Left renal cortex interstitium (tissue), 4 donors: ENCODE measurements at regions not wholly inside any gene's neighbourhood (a gene's known extent, or its start where the extent isn't known, plus 50 kb on each side); places are given as distances from the start of the nearest gene placed in this dataset.

Experiments used
- DNase-seq, 4 donors: peaks; one replicate each; pipeline ENCODE4 v3.0.0-alpha.2; 2013; ENCODE audit warnings: low read depth in 4 of 4, low spot score in 2 of 4, missing footprints in 1 of 4

- no peak for DNase-seq
Observed at GRCh38 chr4:32061916-32062315, 1341.7 kb downstream of the PCDH7 start.

- DNase-seq, result no peak
Observed at GRCh38 chr4:32073542-32073941, 1353.4 kb downstream of the PCDH7 start.

- no peak for DNase-seq
Observed at GRCh38 chr4:32087211-32087610, 1367.0 kb downstream of the PCDH7 start.

GRCh38 chr4:32094987-32095386 lies 1374.8 kb downstream of the PCDH7 start:
- no peak for DNase-seq

DNA sequence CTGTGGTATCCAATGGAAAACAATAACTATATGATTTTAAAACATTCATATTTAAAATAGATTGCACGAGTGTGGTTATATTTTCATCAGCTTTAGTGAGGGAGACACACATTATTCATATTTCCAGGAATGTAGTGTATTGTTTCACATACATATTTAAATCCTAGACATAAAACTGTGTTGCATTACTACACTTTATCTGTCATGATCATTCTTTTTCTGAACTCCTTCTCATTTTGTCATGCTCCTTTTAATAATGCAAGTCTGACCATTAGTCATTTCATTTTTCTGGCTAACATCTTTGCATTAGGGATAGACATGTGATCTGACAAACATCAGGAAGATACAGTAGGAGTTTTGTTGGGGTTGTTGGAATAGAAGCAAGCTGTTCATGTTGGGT lies 1382.7 kb downstream of the PCDH7 start:
- DNase-seq, result no peak

GRCh38 chr4:32106767-32107166 lies 1386.6 kb downstream of the PCDH7 start:
- no peak for DNase-seq

DNA sequence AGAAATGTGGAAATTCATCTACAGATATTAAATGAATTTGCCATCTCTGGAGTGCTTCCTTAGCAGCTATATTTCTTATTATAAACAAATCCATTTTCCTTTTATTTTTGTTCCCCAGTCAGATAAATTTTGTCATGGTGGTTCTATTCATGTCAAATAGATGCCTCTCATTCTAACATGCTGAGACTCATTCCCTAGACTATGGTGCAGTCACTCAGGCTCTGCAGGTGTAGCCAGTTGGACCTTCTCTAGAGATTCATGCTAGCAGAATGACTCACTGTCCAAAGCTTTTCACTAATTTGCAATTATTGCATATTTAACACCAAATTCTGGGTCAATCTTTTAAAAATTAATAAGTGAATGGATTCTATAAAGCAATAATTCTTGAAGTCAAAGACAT lies 1392.7 kb downstream of the PCDH7 start:
- no peak for DNase-seq

- DNase-seq, result no peak
Observed at GRCh38 chr4:32117693-32118092, 1397.5 kb downstream of the PCDH7 start.

DNA sequence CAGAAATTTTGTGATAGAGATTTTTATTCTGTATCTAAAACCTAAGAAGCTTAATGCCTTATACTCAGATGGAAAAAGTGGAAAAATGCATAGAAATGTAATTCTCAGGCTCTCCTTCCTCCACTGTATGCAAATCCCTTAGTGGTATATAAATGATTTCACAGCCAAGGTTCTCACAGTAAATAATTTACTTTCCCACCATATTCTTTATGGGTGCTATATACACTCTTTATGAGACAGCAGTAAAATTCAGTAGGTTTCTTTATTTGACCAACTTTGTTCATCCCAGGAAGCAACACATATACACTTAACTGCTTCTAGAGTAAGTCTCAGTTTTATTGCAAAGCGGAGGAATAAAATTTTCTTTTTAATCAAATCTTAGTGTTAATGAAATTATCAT lies 1399.7 kb downstream of the PCDH7 start:
- DNase-seq, result no peak

GRCh38 chr4:32128549-32128948 lies 1408.4 kb downstream of the PCDH7 start:
- no peak for DNase-seq

DNA sequence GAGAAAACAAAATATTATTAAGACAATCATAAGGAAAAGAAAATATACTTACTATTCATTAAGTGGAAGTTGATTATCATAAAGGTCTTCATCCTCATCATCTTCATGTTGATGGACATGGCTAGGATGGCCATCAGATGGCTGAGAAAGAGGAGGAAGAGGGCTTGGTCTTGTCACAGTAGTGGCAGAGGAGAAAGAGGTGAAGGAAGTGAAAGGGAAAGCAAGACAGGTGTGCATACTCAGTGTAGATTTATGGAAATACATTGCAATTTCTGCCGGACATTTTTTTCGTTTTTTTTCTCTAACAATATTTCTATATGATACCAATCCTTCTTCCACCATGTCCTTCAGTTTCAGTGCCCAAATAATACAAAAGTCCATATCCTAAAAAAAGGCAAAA lies 1409.8 kb downstream of the PCDH7 start:
- DNase-seq, result no peak

- no peak for DNase-seq
Observed at GRCh38 chr4:32133141-32133540, 1413.0 kb downstream of the PCDH7 start.

GRCh38 chr4:32133734-32134133 lies 1413.6 kb downstream of the PCDH7 start:
- no peak for DNase-seq

DNA sequence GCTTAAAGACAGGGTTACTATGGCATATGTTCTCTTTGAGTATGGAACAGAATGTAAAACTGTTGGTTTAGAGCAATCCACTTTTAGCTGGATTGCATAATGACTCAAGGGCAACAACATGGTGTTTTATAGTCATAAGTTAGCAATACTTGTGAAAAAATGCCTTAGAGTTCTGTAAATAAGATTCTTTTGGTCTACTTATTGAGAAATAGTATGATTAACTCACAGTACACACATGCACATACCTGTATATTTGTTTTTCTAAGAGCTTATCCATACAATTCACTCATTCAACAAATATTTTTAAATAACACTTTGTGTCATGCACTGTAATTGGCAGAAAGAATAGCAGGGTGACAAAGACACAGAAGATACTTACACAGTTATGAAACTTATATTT lies 1415.5 kb downstream of the PCDH7 start:
- no peak for DNase-seq

DNA sequence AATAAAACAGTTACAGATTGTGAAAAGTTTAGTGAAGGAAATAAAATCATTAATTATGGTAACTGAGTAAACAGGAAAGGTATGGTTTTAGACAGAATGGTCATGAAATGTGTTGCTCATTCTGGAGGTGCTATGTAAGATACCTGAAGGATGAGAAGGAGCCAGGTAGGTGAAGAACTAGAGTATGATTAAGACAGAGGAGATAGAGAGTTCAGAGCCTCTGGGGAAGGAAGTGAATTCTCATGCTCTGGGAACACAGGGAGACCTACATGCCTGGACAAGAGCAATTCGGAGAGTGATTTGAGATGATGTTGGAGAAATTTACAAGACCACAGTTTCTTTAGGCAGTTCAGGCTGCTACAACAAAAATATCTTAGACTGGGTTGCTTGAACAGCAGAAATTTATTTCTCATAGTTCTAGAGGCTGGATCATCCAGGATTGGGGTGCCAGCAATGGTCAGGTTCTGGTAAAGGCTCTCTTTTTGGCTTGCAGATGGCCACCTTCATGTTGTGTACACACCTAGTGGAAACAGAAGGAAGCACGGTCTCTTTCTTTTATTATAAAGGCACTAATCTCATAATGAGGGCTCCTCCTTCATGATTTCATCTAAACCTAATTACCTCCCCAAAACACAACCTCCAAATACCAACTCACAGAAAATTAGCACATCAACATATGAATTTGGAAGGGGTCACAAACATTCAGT lies 1416.1 kb downstream of the PCDH7 start:
- no peak for DNase-seq

- DNase-seq, result no peak
Observed at GRCh38 chr4:32140636-32141035, 1420.5 kb downstream of the PCDH7 start.

DNA sequence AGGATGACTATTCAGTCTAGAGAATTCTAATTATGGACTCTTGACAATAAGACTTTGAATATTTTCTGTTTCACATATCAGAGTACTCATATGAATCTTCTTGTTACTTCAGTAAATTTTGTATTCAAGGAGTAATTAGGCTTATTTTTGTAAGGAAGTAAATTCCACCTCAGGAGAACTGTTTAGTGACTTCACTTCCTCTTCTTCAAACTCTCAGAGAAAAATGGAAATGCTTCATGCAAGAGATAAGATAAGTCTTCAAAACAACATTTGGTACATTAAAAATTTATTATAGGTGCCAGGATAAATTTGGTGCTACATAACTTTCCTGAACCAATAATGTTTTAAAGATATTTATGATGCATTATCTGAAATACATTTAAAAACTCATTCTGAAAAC lies 1421.9 kb downstream of the PCDH7 start:
- no peak for DNase-seq

DNA sequence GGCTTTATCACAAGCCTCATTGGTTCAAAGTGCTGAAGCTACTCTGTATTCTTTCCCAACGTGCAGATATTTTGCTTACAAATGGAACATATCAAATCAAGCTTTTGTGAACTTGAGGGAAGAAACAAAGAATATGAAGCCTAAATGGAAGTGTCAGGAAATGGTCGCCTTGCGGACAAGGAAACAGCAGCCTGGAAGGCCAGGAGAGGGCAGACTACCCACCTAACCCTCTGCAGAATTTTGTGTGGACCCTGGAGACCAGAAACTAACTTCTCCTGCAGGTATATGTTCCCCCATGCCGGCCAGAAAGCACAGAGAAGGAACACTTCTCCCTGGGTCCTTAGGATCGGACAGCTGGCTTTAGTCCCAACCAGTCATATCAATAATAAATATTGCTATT lies 1425.8 kb downstream of the PCDH7 start:
- DNase-seq, result no peak

- no peak for DNase-seq
Observed at GRCh38 chr4:32147446-32148085, 1427.4 kb downstream of the PCDH7 start.

GRCh38 chr4:32148111-32148666 lies 1428.0 kb downstream of the PCDH7 start:
- peak in 3 of 4 donors; percentile 2 to 31 (median 14) for DNase-seq

DNA sequence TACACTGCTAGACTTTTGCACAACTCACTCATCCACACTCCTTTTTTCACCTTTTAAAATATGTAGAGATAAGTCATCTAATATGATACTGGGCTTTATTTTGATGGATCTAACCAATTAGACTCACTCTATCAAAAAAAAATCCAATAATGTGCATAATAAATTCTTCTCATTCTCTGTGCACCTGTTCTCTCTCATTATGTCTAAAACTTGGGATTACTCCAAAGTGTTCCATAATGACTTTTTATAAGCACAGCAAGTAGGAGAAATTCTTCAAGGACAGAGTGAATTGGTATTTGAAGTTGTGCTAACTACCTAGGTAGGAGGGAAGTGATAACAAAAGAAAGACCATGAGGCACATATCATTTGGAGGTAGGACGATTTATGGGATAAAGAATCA lies 1438.8 kb downstream of the PCDH7 start:
- DNase-seq, result no peak

DNA sequence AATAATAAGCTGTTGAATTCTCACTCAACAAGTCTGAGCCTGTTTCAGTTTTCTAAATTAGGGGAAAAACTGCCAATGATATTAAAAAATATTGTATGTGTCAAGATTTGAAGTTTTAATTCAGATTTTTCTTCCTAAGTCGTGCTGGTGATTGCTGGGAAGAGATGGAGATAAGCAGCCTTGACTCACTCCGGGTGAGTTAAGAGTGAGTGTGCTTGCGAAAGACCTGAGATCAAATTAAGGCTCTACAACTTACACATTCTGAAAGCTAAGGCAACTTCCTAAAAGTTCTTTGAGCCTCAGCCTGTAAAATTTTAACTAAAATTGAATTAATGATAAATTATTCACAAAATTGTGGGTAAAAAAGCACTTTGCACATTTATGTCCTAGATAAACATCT lies 1441.2 kb downstream of the PCDH7 start:
- no peak for DNase-seq
